ENCODE measurements at regions not wholly inside any gene's neighbourhood (a gene's known extent, or its start where the extent isn't known, plus 50 kb on each side); places are given as distances from the start of the nearest gene placed in this dataset.
"Not testable (repeated sequence)": the region's sequence is repeated elsewhere in the genome, so short reads cannot be mapped to it uniquely, and the experiment has no call there.

DNA sequence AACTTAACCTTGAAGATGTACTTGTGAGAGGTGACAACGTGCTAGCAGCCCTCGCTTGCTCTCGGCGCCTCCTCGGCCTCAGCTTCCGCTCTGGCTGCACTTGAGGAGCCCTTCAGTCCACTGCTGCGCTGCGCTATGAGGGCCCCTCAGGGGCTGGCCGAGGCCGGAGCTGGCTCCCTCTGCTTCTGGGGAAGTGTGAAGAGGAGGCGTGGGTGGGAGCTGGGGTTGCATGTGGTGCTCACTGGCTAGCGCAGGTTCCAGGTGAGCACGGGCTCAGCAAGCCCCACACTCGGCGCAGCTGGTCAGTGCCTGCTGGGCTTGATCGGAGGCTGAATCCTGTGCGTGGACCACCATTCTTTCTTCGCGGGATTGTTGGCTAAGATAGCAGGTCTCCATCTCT, 166.1 kb downstream of the MRPS30 start:
- ChIA-PET POLR2A (no interaction called here), CTCF (no interaction called here)
- TF ChIP-seq NFRKB (IDR thresholded peaks at IDR 0.05) (no peak), BHLHE40 (IDR thresholded peaks at IDR 0.05; ENCODE audit: borderline replicate concordance) (no peak), TARDBP (IDR thresholded peaks at IDR 0.05) (no peak), HDGF (IDR thresholded peaks at IDR 0.05; ENCODE audit: borderline replicate concordance) (no peak), SP1 (IDR thresholded peaks at IDR 0.05) (no peak), PKNOX1 (IDR thresholded peaks at IDR 0.05) (no peak), FOXM1 (IDR thresholded peaks at IDR 0.05; ENCODE audit: borderline replicate concordance) (no peak), ELF4 (IDR thresholded peaks at IDR 0.05) (no peak), SUZ12 (IDR thresholded peaks at IDR 0.05) (no peak)
- DNase-seq (ENCODE audit: extremely low spot score): no peak

- TF ChIP-seq ZNF384 (IDR thresholded peaks at IDR 0.05) (no peak), HDGF (IDR thresholded peaks at IDR 0.05; ENCODE audit: borderline replicate concordance) (no peak), L3MBTL2 (conservative IDR thresholded peaks at IDR 0.05) (no peak), FOXA1 (IDR thresholded peaks at IDR 0.05) (no peak), TARDBP (IDR thresholded peaks at IDR 0.05) (no peak), ELF4 (IDR thresholded peaks at IDR 0.05) (no peak), NFRKB (IDR thresholded peaks at IDR 0.05) (no peak), SP1 (IDR thresholded peaks at IDR 0.05) (no peak), FOXK2 (IDR thresholded peaks at IDR 0.05) (no peak), LEF1 (IDR thresholded peaks at IDR 0.05; ENCODE audit: borderline replicate concordance) (no peak), BHLHE40 (IDR thresholded peaks at IDR 0.05; ENCODE audit: borderline replicate concordance) (no peak), SUZ12 (IDR thresholded peaks at IDR 0.05) (no peak), ARNT (IDR thresholded peaks at IDR 0.05) (no peak)
- DNase-seq (ENCODE audit: extremely low spot score): no peak
- CTCF ChIA-PET: no interaction called here
- POLR2A ChIA-PET: no interaction called here
These were observed 173.0 kb downstream of the MRPS30 start for GRCh38 chr5:44981708-44982107.

GRCh38 chr5:44983006-44983405, 174.3 kb downstream of the MRPS30 start:
- DNase-seq (ENCODE audit: extremely low spot score): no peak
- POLR2A ChIA-PET: no interaction called here
- TF ChIP-seq SP1 (IDR thresholded peaks at IDR 0.05) (no peak), CTBP1 (IDR thresholded peaks at IDR 0.05; ENCODE audit: borderline replicate concordance) (no peak), LEF1 (IDR thresholded peaks at IDR 0.05; ENCODE audit: borderline replicate concordance) (no peak)
- CTCF ChIA-PET: no interaction called here

DNA sequence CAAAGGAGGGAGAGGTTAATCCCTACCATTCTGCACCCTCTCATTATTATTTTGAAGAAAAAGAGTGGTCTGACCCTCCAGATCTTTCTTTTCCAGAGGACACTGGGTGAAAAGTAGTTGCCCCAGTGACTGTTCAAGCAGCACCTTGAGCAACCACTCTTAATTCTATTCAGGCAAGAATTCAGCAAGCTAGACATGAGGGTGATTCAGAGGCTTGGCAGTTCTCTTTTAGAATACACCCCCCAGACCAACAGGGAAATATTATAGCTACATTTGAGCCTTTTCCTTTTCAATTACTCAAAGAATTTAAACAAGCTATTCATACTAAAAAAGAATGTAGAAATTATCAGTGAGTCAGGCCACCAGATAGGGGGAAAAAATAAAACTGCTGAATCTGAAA, 178.3 kb downstream of the MRPS30 start:
- ChIA-PET POLR2A (no interaction called here), CTCF (no interaction called here)
- TF ChIP-seq SUZ12 (IDR thresholded peaks at IDR 0.05) (no peak), BHLHE40 (IDR thresholded peaks at IDR 0.05; ENCODE audit: borderline replicate concordance) (no peak), PKNOX1 (IDR thresholded peaks at IDR 0.05) (no peak), FOXM1 (IDR thresholded peaks at IDR 0.05; ENCODE audit: borderline replicate concordance) (no peak), L3MBTL2 (conservative IDR thresholded peaks at IDR 0.05) (no peak), ELF4 (IDR thresholded peaks at IDR 0.05) (no peak), ARNT (IDR thresholded peaks at IDR 0.05) (no peak), FOXA1 (IDR thresholded peaks at IDR 0.05) (no peak), TARDBP (IDR thresholded peaks at IDR 0.05) (no peak)
- DNase-seq (ENCODE audit: extremely low spot score): no peak

DNA sequence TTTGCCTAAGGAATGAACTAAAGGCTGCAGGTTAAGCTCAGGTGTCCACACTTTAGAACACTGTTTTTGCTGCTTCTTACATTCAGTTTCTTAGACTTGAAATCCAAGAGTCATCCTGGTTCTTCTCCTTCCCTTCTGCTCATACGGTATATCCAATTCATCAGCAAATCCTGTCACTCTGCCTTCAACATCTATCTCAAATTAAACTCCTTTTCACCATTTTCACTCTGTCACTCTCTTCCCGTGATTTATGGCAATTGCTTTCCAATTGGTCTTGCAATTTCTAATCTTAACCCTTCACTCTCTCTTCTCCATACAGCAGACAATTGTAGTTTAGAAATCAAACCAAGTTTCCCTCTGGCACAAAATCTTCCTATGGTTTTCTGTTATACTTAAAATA, 182.9 kb downstream of the MRPS30 start:
- CTCF ChIA-PET: no interaction called here
- DNase-seq (ENCODE audit: extremely low spot score): no peak
- POLR2A ChIA-PET: no interaction called here
- TF ChIP-seq CTBP1 (IDR thresholded peaks at IDR 0.05; ENCODE audit: borderline replicate concordance): no peak
- TF ChIP-seq L3MBTL2 (conservative IDR thresholded peaks at IDR 0.05): no peak
- no peak for TF ChIP-seq FOXK2 (IDR thresholded peaks at IDR 0.05)
- no peak for TF ChIP-seq ELF4 (IDR thresholded peaks at IDR 0.05)
- no peak for TF ChIP-seq SUZ12 (IDR thresholded peaks at IDR 0.05)
- no peak for TF ChIP-seq LEF1 (IDR thresholded peaks at IDR 0.05; ENCODE audit: borderline replicate concordance)

- TF ChIP-seq BHLHE40 (IDR thresholded peaks at IDR 0.05; ENCODE audit: borderline replicate concordance) (no peak), L3MBTL2 (conservative IDR thresholded peaks at IDR 0.05) (no peak), HDGF (IDR thresholded peaks at IDR 0.05; ENCODE audit: borderline replicate concordance) (no peak), SUZ12 (IDR thresholded peaks at IDR 0.05) (no peak), FOXK2 (IDR thresholded peaks at IDR 0.05) (no peak), CTBP1 (IDR thresholded peaks at IDR 0.05; ENCODE audit: borderline replicate concordance) (no peak), TARDBP (IDR thresholded peaks at IDR 0.05) (no peak), SP1 (IDR thresholded peaks at IDR 0.05) (no peak), PKNOX1 (IDR thresholded peaks at IDR 0.05) (no peak), NFRKB (IDR thresholded peaks at IDR 0.05) (no peak), LEF1 (IDR thresholded peaks at IDR 0.05; ENCODE audit: borderline replicate concordance) (no peak)
- CTCF ChIA-PET: no interaction called here
- POLR2A ChIA-PET: no interaction called here
- DNase-seq (ENCODE audit: extremely low spot score): no peak
These were observed 184.5 kb downstream of the MRPS30 start for GRCh38 chr5:44993286-44993685.

DNA sequence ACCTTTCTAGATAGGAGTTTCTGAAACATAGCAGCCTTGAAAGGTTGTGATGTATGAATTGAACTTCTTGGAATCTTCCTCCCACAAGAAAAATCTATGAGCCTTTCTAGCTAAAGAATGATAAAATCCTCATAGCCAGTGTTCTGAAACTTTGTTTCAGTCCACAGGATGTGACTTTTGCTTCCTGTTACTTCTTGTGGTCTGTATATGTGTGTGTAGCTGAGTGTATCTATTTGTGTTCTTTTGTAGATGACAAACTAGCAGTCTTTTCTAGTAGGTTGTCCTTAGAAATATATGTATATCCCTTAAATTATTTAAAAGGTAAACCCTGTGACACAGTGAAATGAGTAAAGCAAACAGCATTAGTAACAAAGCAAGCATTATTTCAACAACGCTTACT, 188.8 kb downstream of the MRPS30 start:
- ChIA-PET POLR2A (no interaction called here), CTCF (no interaction called here)
- no peak for DNase-seq (ENCODE audit: extremely low spot score)
- TF ChIP-seq CTBP1 (IDR thresholded peaks at IDR 0.05; ENCODE audit: borderline replicate concordance) (no peak), PKNOX1 (IDR thresholded peaks at IDR 0.05) (no peak), TARDBP (IDR thresholded peaks at IDR 0.05) (no peak), SP1 (IDR thresholded peaks at IDR 0.05) (no peak), FOXA1 (IDR thresholded peaks at IDR 0.05) (no peak), NFRKB (IDR thresholded peaks at IDR 0.05) (no peak), LEF1 (IDR thresholded peaks at IDR 0.05; ENCODE audit: borderline replicate concordance) (no peak), HDGF (IDR thresholded peaks at IDR 0.05; ENCODE audit: borderline replicate concordance) (no peak), BHLHE40 (IDR thresholded peaks at IDR 0.05; ENCODE audit: borderline replicate concordance) (no peak), SUZ12 (IDR thresholded peaks at IDR 0.05) (no peak), L3MBTL2 (conservative IDR thresholded peaks at IDR 0.05) (no peak), ARNT (IDR thresholded peaks at IDR 0.05) (no peak)

DNA sequence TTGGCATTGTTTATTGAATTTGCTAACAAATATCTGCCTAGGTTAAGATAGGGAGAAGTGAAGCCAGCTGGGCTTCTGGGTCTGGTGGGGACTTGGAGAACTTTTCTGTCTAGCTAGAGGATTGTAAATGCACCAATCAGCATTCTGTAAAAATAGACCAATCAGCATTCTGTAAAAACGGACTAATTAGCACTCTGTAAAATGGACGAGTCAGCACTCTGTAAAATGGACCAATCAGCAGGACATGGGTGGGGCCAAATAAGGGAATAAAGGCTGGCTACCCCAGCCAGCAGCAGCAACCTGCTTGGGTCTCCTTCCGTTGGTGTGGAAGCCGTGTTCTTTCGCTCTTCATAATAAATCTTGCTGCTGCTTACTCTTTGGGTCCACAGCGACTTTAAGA, 198.4 kb downstream of the MRPS30 start:
- CTCF ChIA-PET; POLR2A ChIA-PET; DNase-seq (ENCODE audit: extremely low spot score): not testable (repeated sequence)

Data from HEK293T (cell line).